ENCODE measurements at regions not wholly inside any gene's neighbourhood (a gene's known extent, or its start where the extent isn't known, plus 50 kb on each side); places are given as distances from the start of the nearest gene placed in this dataset.

- Histone ChIP-seq H3K27ac (ENCODE audit: low read length) (no peak overlapping the region), H3K9me3 (ENCODE audit: control insufficient read depth, insufficient read depth, low read length) (no peaks in the 10 kb centered on the region), H3K27me3 (ENCODE audit: control insufficient read depth, insufficient read depth, low read length) (no peaks in the 10 kb centered on the region), H3K36me3 (ENCODE audit: control insufficient read depth, insufficient read depth, low read length) (no peaks in the 10 kb centered on the region), H3K4me1 (ENCODE audit: control insufficient read depth, insufficient read depth, low read length) (no peaks in the 10 kb centered on the region), H3K4me3 (ENCODE audit: low read length) (no peak overlapping the region)
- no peaks in the 10 kb centered on the region for H3K4me1 Mint-ChIP-seq
- H3K27me3 Mint-ChIP-seq (ENCODE audit: low read depth in 2 of 2): peaks cover 11 to 12% of the 10 kb centered on the region in 2 donors
- 67% methylated on average over 1 of the region's 1 CpG for WGBS (ENCODE audit: insufficient coverage)
- no peak for TF ChIP-seq CTCF (IDR thresholded peaks at IDR 0.05)
- intact Hi-C loops (cut with micrococcal nuclease): no loop called here
- no peak overlapping the region for H3K27ac Mint-ChIP-seq
- no peak for DNase-seq
- ATAC-seq: no peak
- no peak overlapping the region for H3K4me3 Mint-ChIP-seq
- H3K9me3 Mint-ChIP-seq: no peaks in the 10 kb centered on the region
- no peaks in the 10 kb centered on the region for H3K36me3 Mint-ChIP-seq
Measured at GRCh38 chr3:71850654-71851053, 65.7 kb upstream of the PROK2 start.

- intact Hi-C loops (cut with micrococcal nuclease): no loop called here
- Histone ChIP-seq H3K4me1 (ENCODE audit: control insufficient read depth, insufficient read depth, low read length) (no peaks in the 10 kb centered on the region), H3K4me3 (ENCODE audit: low read length) (no peak overlapping the region), H3K27me3 (ENCODE audit: control insufficient read depth, insufficient read depth, low read length) (no peaks in the 10 kb centered on the region), H3K9me3 (ENCODE audit: control insufficient read depth, insufficient read depth, low read length) (no peaks in the 10 kb centered on the region), H3K27ac (ENCODE audit: low read length) (no peak overlapping the region), H3K36me3 (ENCODE audit: control insufficient read depth, insufficient read depth, low read length) (no peaks in the 10 kb centered on the region)
- ATAC-seq (no peak), DNase-seq (no peak)
- Mint-ChIP-seq H3K27me3 (ENCODE audit: low read depth in 2 of 2) (peaks cover 15 to 19% of the 10 kb centered on the region in 2 donors), H3K4me1 (no peaks in the 10 kb centered on the region), H3K36me3 (no peaks in the 10 kb centered on the region), H3K9me3 (no peaks in the 10 kb centered on the region), H3K27ac (no peak overlapping the region), H3K4me3 (no peak overlapping the region)
- TF ChIP-seq CTCF (IDR thresholded peaks at IDR 0.05): no peak
Measured at GRCh38 chr3:71849681-71850080, 64.7 kb upstream of the PROK2 start.

- H3K36me3 Mint-ChIP-seq: no peaks in the 10 kb centered on the region
- Histone ChIP-seq H3K27ac (ENCODE audit: low read length) (no peak overlapping the region), H3K9me3 (ENCODE audit: control insufficient read depth, insufficient read depth, low read length) (no peaks in the 10 kb centered on the region), H3K27me3 (ENCODE audit: control insufficient read depth, insufficient read depth, low read length) (no peaks in the 10 kb centered on the region), H3K4me3 (ENCODE audit: low read length) (no peak overlapping the region), H3K36me3 (ENCODE audit: control insufficient read depth, insufficient read depth, low read length) (no peaks in the 10 kb centered on the region), H3K4me1 (ENCODE audit: control insufficient read depth, insufficient read depth, low read length) (no peaks in the 10 kb centered on the region)
- no peak overlapping the region for H3K27ac Mint-ChIP-seq
- DNase-seq: no peak
- intact Hi-C loops (cut with micrococcal nuclease): no loop called here
- WGBS (ENCODE audit: insufficient coverage): 81% methylated on average over 4 of the region's 4 CpGs
- no peaks in the 10 kb centered on the region for H3K9me3 Mint-ChIP-seq
- peaks cover 23 to 28% of the 10 kb centered on the region in 2 donors for H3K27me3 Mint-ChIP-seq (ENCODE audit: low read depth in 2 of 2)
- no peak for ATAC-seq
- H3K4me3 Mint-ChIP-seq: no peak overlapping the region
- no peak for TF ChIP-seq CTCF (IDR thresholded peaks at IDR 0.05)
- no peaks in the 10 kb centered on the region for H3K4me1 Mint-ChIP-seq
Measured at GRCh38 chr3:71847794-71848193, 62.8 kb upstream of the PROK2 start.

GRCh38 chr3:71846185-71846584 lies 61.2 kb upstream of the PROK2 start:
- DNase-seq: no peak
- Mint-ChIP-seq H3K36me3 (no peaks in the 10 kb centered on the region), H3K4me1 (no peaks in the 10 kb centered on the region), H3K9me3 (no peaks in the 10 kb centered on the region), H3K27ac (no peak overlapping the region), H3K27me3 (ENCODE audit: low read depth in 2 of 2) (peaks cover 23 to 26% of the 10 kb centered on the region in 2 donors), H3K4me3 (no peak overlapping the region)
- Histone ChIP-seq H3K4me1 (ENCODE audit: control insufficient read depth, insufficient read depth, low read length) (no peaks in the 10 kb centered on the region), H3K4me3 (ENCODE audit: low read length) (no peak overlapping the region), H3K36me3 (ENCODE audit: control insufficient read depth, insufficient read depth, low read length) (no peaks in the 10 kb centered on the region), H3K27me3 (ENCODE audit: control insufficient read depth, insufficient read depth, low read length) (no peaks in the 10 kb centered on the region), H3K9me3 (ENCODE audit: control insufficient read depth, insufficient read depth, low read length) (no peaks in the 10 kb centered on the region), H3K27ac (ENCODE audit: low read length) (no peak overlapping the region)
- 91% methylated on average over 9 of the region's 10 CpGs for WGBS (ENCODE audit: insufficient coverage)
- no peak for ATAC-seq
- TF ChIP-seq CTCF (IDR thresholded peaks at IDR 0.05): no peak
- intact Hi-C loops (cut with micrococcal nuclease): no loop called here
